ENCODE measurements at regions not wholly inside any gene's neighbourhood (a gene's known extent, or its start where the extent isn't known, plus 50 kb on each side); places are given as distances from the start of the nearest gene placed in this dataset.

- TF ChIP-seq CTCF (IDR thresholded peaks at IDR 0.05), result no peak
- TF ChIP-seq ZFX (IDR thresholded peaks at IDR 0.05; ENCODE audit: borderline replicate concordance), result no peak
These were observed 271.4 kb upstream of the HDAC4 start for GRCh38 chr2:239671916-239672849.

All from 22Rv1 (cell line).